NCI-H187 treated with DMSO at 0.1 percent for 48 hours (cell line): ENCODE measurements at regions not wholly inside any gene's neighbourhood (a gene's known extent, or its start where the extent isn't known, plus 50 kb on each side); places are given as distances from the start of the nearest gene placed in this dataset.

ENCODE experiments used
- DNase-seq: peaks from one replicate; lab custom pipeline; 2025; lab: John Stamatoyannopoulos, UW

DNA sequence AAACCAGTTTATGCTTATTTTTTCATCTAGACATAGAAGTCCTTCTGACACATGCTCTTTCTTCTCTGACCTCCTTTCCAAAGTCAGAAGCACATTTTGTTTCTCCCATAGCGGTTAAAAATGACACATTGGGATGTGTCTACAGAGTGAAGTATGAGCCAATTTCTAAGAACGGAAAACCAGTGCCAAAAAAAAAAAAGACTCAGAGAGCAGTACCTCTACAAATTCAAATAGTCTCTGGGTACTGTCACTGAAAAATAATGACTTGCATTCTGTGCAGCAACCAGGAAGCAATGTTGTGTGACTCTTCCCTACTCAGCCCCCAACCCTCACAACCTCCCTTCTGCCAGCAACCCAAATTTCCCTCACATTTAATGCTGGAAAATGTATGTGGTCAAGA, 145.5 kb upstream of the PMFBP1 start:
- DNase-seq, result no peak

DNA sequence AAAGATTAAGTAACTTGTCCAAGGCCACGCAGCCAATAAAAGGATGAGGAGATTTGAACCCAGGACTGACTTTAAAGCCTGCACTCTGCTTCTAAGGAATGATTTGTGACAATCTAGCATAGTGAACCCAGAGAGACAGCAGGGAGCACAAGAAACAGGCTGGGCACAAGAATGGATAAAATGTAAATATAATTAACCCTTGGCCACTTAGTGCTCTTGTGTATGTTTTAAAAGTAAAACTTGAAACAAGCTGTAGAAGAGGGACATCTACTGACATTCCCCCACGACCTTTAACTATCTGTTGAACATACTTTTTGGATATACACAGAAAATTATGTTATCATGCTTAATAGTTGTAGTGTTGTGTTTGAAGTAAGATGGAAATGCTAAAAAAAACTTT, 141.9 kb upstream of the PMFBP1 start:
- no peak for DNase-seq

GRCh38 chr16:72312828-72313227, 140.9 kb upstream of the PMFBP1 start:
- DNase-seq, result no peak

- no peak for DNase-seq
Measured at GRCh38 chr16:72311426-72311825, 139.5 kb upstream of the PMFBP1 start.

GRCh38 chr16:72309001-72309400, 137.0 kb upstream of the PMFBP1 start:
- DNase-seq, result no peak

DNA sequence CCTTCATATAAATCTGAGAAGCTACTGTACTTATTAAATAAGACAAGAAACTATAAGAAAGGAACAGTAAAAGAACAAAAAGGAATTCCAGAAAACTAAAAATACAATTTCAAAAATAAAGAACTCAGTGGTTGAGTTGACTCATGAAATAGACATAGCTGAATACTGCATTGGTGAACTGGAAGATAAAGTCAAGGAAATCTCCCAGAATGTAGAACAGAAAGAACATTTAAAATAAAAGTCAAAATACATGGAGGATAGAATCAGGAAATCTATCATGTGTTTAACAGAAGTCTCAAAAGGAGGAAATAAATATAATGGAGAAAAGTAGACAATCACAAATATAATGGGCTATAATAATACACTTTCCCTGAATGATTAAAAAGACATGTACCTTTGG, 136.4 kb upstream of the PMFBP1 start:
- DNase-seq, result no peak

GRCh38 chr16:72302332-72302731, 130.4 kb upstream of the PMFBP1 start:
- no peak for DNase-seq

DNA sequence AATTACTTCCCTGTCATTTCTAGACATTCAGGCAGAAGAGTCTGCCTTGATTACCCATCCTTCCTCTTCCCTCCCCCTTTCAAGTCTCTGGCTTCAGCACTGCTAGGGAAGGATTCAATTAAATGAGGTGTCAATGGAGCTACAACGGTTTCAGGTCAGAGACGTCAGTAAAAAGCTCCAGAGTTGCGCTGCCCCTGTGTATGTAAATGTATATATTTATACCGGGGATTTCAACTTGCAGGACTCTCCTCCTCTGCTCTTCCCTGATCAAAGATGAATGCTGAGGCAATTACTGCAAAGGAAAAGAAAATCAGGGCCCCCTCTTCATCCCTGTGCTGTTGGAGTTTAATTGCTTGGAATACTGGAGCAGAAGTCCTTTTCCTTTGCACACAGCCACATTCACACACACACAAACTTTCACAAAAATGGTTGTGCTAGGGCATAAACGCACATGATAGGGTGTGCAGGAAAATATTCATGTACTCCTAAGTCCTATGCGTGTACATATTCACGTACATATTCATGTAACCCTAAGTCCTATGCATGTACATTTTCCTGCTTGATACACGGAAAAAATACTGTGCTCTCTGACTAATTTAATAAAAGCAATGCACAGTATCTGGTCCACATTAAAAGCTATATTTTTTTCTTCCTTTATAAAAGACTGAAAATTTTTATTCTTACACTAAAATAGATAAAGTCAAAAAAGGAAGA, 129.7 kb upstream of the PMFBP1 start:
- DNase-seq, result no peak

- no peak for DNase-seq
Measured at GRCh38 chr16:72300892-72301291, 128.9 kb upstream of the PMFBP1 start.

- DNase-seq, result no peak
Measured at GRCh38 chr16:72299684-72300243, 127.8 kb upstream of the PMFBP1 start.

GRCh38 chr16:72298961-72299360, 127.0 kb upstream of the PMFBP1 start:
- DNase-seq, result no peak

DNA sequence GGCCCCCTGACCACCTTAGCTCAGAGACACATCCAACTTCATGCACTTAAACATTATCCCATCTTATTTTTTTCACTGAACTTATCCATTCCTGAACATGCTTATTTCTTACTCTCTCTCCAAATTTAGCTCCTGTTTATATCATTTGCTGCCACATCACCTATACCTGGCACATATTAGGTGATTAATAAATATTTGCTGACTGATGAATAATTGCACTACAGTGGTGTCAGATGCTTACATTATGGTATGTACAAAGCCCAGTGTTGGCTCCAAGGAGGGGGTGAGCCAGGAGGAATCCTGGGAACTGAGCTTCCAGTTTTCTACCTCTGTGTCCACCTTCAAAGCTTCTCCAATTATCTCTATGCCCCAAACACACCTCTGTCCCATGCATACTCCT, 124.0 kb upstream of the PMFBP1 start:
- no peak for DNase-seq

GRCh38 chr16:72291531-72291981, 119.6 kb upstream of the PMFBP1 start:
- no peak for DNase-seq

- no peak for DNase-seq
Measured at GRCh38 chr16:72291121-72291520, 119.2 kb upstream of the PMFBP1 start.

DNA sequence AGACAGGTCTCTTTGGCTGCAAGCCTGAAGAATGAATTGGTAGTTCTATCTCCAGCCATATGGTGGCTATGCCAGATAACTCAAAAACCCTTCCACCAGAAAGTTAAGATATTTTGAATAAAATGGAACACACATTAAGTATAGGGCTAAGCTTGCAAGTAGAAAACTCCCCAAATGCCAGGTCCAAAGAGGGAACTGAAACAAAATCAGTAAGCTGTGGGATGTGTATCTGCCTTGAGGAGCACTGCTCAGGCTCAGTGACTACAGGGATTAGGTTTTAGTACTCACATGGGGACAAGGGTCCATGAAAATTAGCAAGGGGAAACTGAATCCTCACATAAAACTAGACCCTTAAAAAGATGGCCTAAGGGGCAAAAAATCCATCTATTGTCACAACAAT, 115.7 kb upstream of the PMFBP1 start:
- no peak for DNase-seq

- DNase-seq, result no peak
Measured at GRCh38 chr16:72286936-72287620, 115.1 kb upstream of the PMFBP1 start.

GRCh38 chr16:72285728-72286127, 113.8 kb upstream of the PMFBP1 start:
- DNase-seq, result no peak

DNA sequence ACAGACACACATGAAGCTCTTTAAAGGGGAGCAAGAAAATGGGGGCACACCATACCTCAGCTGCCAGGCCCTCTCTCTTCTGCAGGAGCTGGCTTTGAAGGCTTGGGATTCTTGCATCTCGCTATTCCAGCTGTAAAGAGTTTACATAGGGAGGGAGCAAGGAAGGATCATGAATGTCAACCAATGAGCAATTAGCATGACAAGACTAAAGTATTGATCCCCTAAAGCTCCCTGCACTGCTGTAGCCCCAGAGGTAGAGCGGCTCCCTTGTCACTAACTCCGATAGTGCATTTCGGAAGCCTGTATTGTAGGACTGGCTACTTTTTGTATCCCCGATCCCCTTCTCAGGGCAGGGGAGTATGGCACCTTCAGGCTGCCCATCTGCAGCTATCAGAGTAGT, 113.4 kb upstream of the PMFBP1 start:
- DNase-seq, result no peak

- no peak for DNase-seq
Measured at GRCh38 chr16:72284042-72284789, 112.3 kb upstream of the PMFBP1 start.

GRCh38 chr16:72282362-72282761, 110.4 kb upstream of the PMFBP1 start:
- DNase-seq, result no peak

- DNase-seq, result no peak
Measured at GRCh38 chr16:72278301-72278700, 106.3 kb upstream of the PMFBP1 start.

GRCh38 chr16:72277749-72278148, 105.8 kb upstream of the PMFBP1 start:
- DNase-seq, result no peak
